HepG2 (cell line): ENCODE measurements at regions not wholly inside any gene's neighbourhood (a gene's known extent, or its start where the extent isn't known, plus 50 kb on each side); places are given as distances from the start of the nearest gene placed in this dataset.

Source experiments
- CEBPG ChIP-seq: IDR thresholded peaks from 2 replicates; pipeline ENCODE4 v1.6.1; 2016
- GFI1 ChIP-seq: sonication (generic); formaldehyde crosslinking; IDR thresholded peaks from 2 replicates; pipeline ENCODE4 v1.5.0; 2020; ENCODE audit warnings: missing genetic modification reagents, mild to moderate bottlenecking, borderline replicate concordance
- HIVEP1 ChIP-seq: sonication (generic); formaldehyde crosslinking; IDR thresholded peaks from 2 replicates; pipeline ENCODE4 v1.4.0; 2020; ENCODE audit warnings: mild to moderate bottlenecking, missing genetic modification reagents
- HNF4G ChIP-seq, 2 experiments: sonication (generic) in 1 of 2; formaldehyde crosslinking in 1 of 2; IDR thresholded peaks; 2 replicates each; pipeline versions ENCODE4 v1.4.0 to v1.6.1; 2011 to 2020; ENCODE audit warnings: borderline replicate concordance in 2 of 2, low read depth in 2 of 2, mild to moderate bottlenecking in 2 of 2, low read length in 1 of 2, missing genetic modification reagents in 1 of 2, moderate library complexity in 1 of 2
- ISX ChIP-seq: sonication (generic); formaldehyde crosslinking; conservative IDR thresholded peaks from 2 replicates; pipeline ENCODE4 v1.5.0; 2020; ENCODE audit warnings: missing genetic modification reagents
- KDM5B ChIP-seq: sonication (generic); formaldehyde crosslinking; IDR thresholded peaks from 2 replicates; pipeline ENCODE4 v1.4.0; 2020; ENCODE audit warnings: missing genetic modification reagents, mild to moderate bottlenecking, borderline replicate concordance
- MIER2 ChIP-seq: IDR thresholded peaks from 2 replicates; pipeline ENCODE4 v1.6.1; 2016; ENCODE audit warnings: missing biosample characterization, missing genetic modification reagents
- NFIB ChIP-seq: sonication (generic); formaldehyde crosslinking; IDR thresholded peaks from 2 replicates; pipeline ENCODE4 v1.9.0; 2021; ENCODE audit warnings: missing genetic modification reagents, mild to moderate bottlenecking, borderline replicate concordance
- NFKB2 ChIP-seq: sonication (generic); formaldehyde crosslinking; IDR thresholded peaks from 2 replicates; pipeline ENCODE4 v1.4.0; 2020; ENCODE audit warnings: missing genetic modification reagents, borderline replicate concordance
- NFYC ChIP-seq: IDR thresholded peaks from 2 replicates; pipeline ENCODE4 v1.6.1; 2016; ENCODE audit warnings: missing genetic modification reagents, missing compliant biosample characterization
- SCMH1 ChIP-seq: sonication (generic); formaldehyde crosslinking; IDR thresholded peaks from 2 replicates; pipeline ENCODE4 v1.9.0; 2021; ENCODE audit warnings: missing genetic modification reagents, mild to moderate bottlenecking, borderline replicate concordance
- SMAD1 ChIP-seq: sonication (generic); formaldehyde crosslinking; IDR thresholded peaks from 2 replicates; pipeline ENCODE4 v1.4.0; 2020; ENCODE audit warnings: missing genetic modification reagents, low read depth, mild to moderate bottlenecking, borderline replicate concordance
- SOX5 ChIP-seq: IDR thresholded peaks from 2 replicates; pipeline ENCODE4 v1.6.1; 2016; ENCODE audit warnings: borderline replicate concordance
- STAT5B ChIP-seq: sonication (generic); formaldehyde crosslinking; IDR thresholded peaks from 2 replicates; pipeline ENCODE4 v1.4.0; 2020; ENCODE audit warnings: missing genetic modification reagents
- TEAD3 ChIP-seq: optimal IDR thresholded peaks from 2 replicates; pipeline ENCODE3; 2016; ENCODE audit warnings: borderline replicate concordance
- TOE1 ChIP-seq: sonication (generic); formaldehyde crosslinking; IDR thresholded peaks from 2 replicates; pipeline ENCODE4 v1.4.0; 2020; ENCODE audit warnings: mild to moderate bottlenecking, missing genetic modification reagents
- YEATS2 ChIP-seq: sonication (generic); formaldehyde crosslinking; IDR thresholded peaks from 2 replicates; pipeline ENCODE4 v1.4.0; 2020; ENCODE audit warnings: missing genetic modification reagents, borderline replicate concordance
- ZGPAT ChIP-seq: IDR thresholded peaks from 2 replicates; pipeline ENCODE4 v1.6.1; 2016; ENCODE audit warnings: mild to moderate bottlenecking
- ZNF331 ChIP-seq: sonication (generic); formaldehyde crosslinking; IDR thresholded peaks from 2 replicates; pipeline ENCODE4 v1.4.0; 2020; ENCODE audit warnings: missing genetic modification reagents
- ZNF333 ChIP-seq: sonication (generic); formaldehyde crosslinking; IDR thresholded peaks from 2 replicates; pipeline ENCODE4 v1.4.0; 2020; ENCODE audit warnings: mild to moderate bottlenecking, missing genetic modification reagents, borderline replicate concordance
- ZNF556 ChIP-seq: sonication (generic); formaldehyde crosslinking; IDR thresholded peaks from 2 replicates; pipeline ENCODE4 v1.4.0; 2020; ENCODE audit warnings: mild to moderate bottlenecking, missing genetic modification reagents, borderline replicate concordance
- ZNF557 ChIP-seq: sonication (generic); formaldehyde crosslinking; IDR thresholded peaks from 2 replicates; pipeline ENCODE4 v1.4.0; 2020; ENCODE audit warnings: missing genetic modification reagents
- ZNF768 ChIP-seq: sonication (generic); formaldehyde crosslinking; IDR thresholded peaks from 2 replicates; pipeline ENCODE4 v1.4.0; 2020; ENCODE audit warnings: missing genetic modification reagents
- TF ChIP-seq, protein P1 (sequence below): sonication (generic); formaldehyde crosslinking; IDR thresholded peaks from 2 replicates; pipeline ENCODE4 v1.5.1; 2020; ENCODE audit warnings: mild to moderate bottlenecking, missing genetic modification reagents, moderate library complexity

- TF ChIP-seq HNF4G (IDR thresholded peaks at IDR 0.05; ENCODE audit: borderline replicate concordance, low read depth, low read length) (peak; percentile 61; the same call in 1 of the 2 replicates), HNF4G (CRISPR knock-in tag; IDR thresholded peaks at IDR 0.05; ENCODE audit: borderline replicate concordance, low read depth) (no peak; the same call in 1 of the 2 replicates), HIVEP1 (CRISPR knock-in tag) (peak; percentile 41; the same call in 1 of the 2 replicates), KDM5B (no peak), NFYC (CRISPR knock-in tag) (peak; percentile 28; the same call in 1 of the 2 replicates), NFIB (CRISPR knock-in tag) (no peak), TOE1 (CRISPR knock-in tag) (no peak), ZNF556 (CRISPR knock-in tag) (0 out of 2 replicates have a peak, but pooled peaks have one; percentile 40), NFKB2 (no peak), ZNF557 (CRISPR knock-in tag) (no peak), GFI1 (CRISPR knock-in tag) (peak; percentile 98), ZNF768 (CRISPR knock-in tag) (no peak), STAT5B (CRISPR knock-in tag) (0 out of 2 replicates have a peak, but pooled peaks have one; percentile 64), ZGPAT (CRISPR knock-in tag) (0 out of 2 replicates have a peak, but pooled peaks have one; percentile 48), ISX (CRISPR knock-in tag) (no peak), TEAD3 (CRISPR knock-in tag) (peak; percentile 71), ZNF333 (CRISPR knock-in tag) (no peak), SMAD1 (no peak), CEBPG (CRISPR knock-in tag) (peak; percentile 96), SCMH1 (no peak), YEATS2 (CRISPR knock-in tag) (no peak), ZNF331 (CRISPR knock-in tag) (0 out of 2 replicates have a peak, but pooled peaks have one; percentile 36), MIER2 (CRISPR knock-in tag) (peak; percentile 21; the same call in 1 of the 2 replicates), SOX5 (peak; percentile 68; the same call in 1 of the 2 replicates)
- TF ChIP-seq, protein P1, sequence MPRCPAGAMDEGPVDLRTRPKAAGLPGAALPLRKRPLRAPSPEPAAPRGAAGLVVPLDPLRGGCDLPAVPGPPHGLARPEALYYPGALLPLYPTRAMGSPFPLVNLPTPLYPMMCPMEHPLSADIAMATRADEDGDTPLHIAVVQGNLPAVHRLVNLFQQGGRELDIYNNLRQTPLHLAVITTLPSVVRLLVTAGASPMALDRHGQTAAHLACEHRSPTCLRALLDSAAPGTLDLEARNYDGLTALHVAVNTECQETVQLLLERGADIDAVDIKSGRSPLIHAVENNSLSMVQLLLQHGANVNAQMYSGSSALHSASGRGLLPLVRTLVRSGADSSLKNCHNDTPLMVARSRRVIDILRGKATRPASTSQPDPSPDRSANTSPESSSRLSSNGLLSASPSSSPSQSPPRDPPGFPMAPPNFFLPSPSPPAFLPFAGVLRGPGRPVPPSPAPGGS (CRISPR knock-in tag) = no peak
Observed at GRCh38 chr2:15776629-15776919, 163.8 kb upstream of the MYCN start (continued).
